GM18867 (cell line): ENCODE measurements at regions not wholly inside any gene's neighbourhood (a gene's known extent, or its start where the extent isn't known, plus 50 kb on each side); places are given as distances from the start of the nearest gene placed in this dataset.
"Not testable (repeated sequence)": the region's sequence is repeated elsewhere in the genome, so short reads cannot be mapped to it uniquely, and the experiment has no call there.

Experiments used
- ATAC-seq: cut with Tn5 transposase; IDR thresholded peaks from one replicate; pipeline ENCODE4 v1.9.1; 2021; ENCODE audit warnings: mild to moderate bottlenecking, moderate library complexity; ENCODE audit not compliant: unreplicated experiment

- not testable (repeated sequence) for ATAC-seq
Observed at GRCh38 chr11:89614428-89614827, 95.7 kb upstream of the TRIM77 start.

- not testable (repeated sequence) for ATAC-seq
Observed at GRCh38 chr11:89615642-89616041, 94.5 kb upstream of the TRIM77 start.

DNA sequence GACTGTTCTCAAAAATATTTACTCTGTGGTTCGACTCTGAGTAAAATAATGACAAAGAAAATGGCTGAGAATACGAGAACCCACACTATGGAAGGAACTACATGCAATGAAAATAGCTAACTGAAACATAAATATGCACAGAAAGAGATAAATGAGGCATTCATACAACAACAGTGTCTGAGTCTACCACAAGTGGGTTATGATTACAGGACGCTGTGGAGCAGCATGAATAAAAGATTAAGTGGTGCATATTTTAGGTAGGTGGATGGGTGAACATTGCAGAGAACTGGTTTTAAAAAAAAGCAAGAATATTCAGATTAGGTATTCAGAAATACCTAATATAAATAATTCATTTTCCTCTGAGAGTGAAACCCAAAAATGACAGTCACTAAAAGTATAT lies 93.9 kb upstream of the TRIM77 start:
- not testable (repeated sequence) for ATAC-seq

DNA sequence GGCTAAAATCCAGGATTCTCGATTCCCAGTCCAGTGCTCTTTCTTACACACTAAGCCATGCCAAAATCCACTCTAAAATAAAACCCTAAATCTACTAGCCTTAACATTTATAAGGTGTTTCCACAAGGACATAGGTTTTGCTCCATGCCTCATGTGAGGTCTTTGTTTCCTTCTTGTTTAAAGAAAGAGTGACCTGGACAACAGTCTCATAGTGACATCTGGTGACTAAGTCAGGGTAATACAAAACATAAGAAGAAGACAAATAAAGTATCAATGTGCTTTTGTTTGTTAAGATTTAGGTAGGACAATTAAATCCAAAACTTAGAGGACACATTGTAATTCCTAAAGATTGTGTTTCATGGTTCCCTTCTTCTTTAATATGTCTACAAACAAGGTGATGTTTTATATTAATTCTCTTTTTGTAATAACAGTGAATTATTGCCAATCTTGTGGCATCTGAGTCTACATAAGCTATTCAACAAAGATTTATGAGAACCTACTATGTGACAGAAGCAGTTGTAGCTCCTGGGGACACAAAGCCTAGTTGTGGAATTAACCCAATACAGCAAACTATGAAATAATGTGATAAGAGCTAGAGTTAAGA lies 93.0 kb upstream of the TRIM77 start:
- ATAC-seq: not testable (repeated sequence)

- not testable (repeated sequence) for ATAC-seq
Observed at GRCh38 chr11:89620721-89621120, 89.4 kb upstream of the TRIM77 start.

GRCh38 chr11:89625171-89625570 lies 84.9 kb upstream of the TRIM77 start:
- ATAC-seq: no peak

DNA sequence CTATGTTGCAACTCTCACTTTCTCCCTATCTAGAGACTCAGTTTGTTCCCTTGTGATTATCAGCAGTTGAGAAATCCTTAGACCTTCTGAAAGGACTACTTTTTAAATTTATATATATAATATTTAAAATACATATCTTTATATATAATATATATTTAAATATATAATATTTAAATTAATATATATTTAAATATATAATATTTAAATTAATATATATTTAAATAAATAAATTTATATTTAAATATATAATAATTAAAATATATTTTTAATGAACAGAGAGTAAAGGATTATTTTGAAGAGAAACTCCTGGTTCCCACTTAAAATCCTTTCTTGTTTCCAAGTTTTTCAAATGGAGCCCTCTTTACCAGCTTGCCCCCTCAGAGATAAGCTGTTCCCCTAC lies 83.7 kb upstream of the TRIM77 start:
- ATAC-seq: no peak

- not testable (repeated sequence) for ATAC-seq
Observed at GRCh38 chr11:89626881-89627280, 83.2 kb upstream of the TRIM77 start.

DNA sequence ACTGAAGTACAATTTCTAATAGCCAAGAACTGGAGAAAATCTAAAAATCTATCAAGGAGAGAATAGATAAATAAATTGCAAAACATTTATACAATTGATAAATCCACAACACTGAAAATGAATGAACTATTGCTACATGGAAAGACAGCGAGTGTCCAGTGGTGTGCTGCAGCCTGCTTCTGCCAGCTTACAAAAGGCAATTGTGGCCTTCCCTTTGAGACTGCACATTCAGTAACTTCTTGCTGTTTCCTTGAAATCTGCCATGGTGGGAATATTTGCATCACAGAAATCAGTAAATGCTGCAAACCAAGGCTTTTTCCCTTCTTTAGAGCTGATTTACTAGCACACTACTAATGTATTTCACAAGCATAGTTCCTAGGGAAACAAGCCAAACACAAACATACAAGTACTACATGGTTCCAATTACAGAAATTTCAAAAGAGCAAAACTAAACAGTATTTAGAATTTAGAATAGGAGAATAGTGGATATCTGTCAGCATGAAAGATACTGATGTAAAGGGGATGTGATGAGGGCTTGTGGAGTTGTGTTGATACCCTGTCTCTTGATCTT lies 76.9 kb upstream of the TRIM77 start:
- no peak for ATAC-seq

GRCh38 chr11:89640777-89641176 lies 69.3 kb upstream of the TRIM77 start:
- ATAC-seq: not testable (repeated sequence)

- not testable (repeated sequence) for ATAC-seq
Observed at GRCh38 chr11:89648232-89648631, 61.9 kb upstream of the TRIM77 start.

DNA sequence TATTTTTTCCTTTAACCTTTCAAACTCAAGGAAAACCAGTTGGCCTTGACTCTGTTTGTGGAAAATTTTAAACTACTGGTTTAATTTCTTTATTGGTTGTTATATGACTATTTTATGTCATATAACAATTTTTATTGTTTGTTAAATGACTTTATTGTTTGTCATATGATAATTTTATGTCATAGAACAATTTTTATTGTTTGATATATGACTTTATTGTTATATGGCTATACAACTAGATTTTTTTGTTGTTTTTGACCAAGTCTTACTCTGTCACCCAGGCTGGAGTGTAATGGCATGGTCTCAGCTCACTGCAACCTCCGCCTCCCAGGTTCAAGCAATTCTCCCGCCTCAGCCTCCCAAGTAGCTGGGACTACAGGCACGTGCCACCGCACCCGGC lies 61.1 kb upstream of the TRIM77 start:
- not testable (repeated sequence) for ATAC-seq

DNA sequence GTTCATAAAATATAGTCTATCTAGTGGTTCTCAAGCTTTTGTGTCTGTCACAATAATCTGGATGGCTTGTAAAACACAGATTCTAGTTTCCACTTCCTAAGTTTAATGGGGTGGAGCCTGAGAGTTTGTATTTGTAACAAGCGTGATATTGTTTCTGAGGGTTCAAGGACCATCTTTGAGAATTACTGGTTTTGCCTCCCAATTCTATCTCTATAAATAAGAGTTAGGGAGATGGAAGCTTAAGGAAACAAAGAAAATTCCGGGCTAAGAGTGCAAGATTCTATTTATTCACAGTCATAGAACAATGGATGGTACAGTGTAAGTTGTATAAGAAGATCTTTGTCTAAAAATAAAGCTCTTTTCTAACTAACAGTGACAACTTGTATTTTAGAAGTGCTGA lies 55.4 kb upstream of the TRIM77 start:
- ATAC-seq: not testable (repeated sequence)

DNA sequence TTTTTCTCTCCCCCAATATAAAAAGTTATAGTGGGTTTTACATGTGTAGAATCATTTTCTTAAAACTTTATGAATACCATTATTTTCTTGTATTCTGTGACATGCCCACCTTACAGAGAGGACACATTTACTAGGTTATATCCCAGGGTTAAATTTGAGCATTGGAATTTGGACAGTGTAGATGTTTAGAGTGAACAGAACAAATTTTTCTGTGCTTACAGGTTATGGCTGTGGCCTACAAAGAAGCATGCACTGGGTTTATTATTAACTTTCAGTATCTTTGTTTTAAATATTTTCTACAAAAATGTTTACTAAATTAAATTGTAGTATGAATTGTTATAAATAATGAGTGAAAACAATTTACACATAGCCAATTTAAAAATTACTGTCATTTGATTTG lies 51.3 kb upstream of the TRIM77 start:
- ATAC-seq: not testable (repeated sequence)

GRCh38 chr11:89659414-89659813 lies 50.7 kb upstream of the TRIM77 start:
- ATAC-seq: not testable (repeated sequence)

DNA sequence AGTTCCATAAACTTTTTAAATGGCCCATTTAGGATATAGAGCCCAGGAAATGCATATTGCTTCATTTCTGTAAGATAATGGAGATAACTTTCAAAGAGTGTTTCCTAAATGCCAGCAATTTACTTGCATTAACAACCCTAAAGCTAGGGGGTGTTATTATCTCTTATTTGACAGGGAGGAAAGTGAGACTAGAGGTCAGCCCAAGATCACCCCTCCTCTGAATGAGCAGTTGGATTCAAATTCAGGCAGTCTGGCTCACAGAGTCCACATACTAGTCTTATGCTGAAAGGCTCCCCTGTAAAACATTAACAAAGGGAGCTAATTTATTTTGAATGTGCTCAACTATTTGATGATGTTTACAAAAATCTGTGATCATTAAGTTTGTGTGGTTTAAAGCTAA lies 49.9 kb upstream of the TRIM77 start:
- no peak for ATAC-seq
